Chondrocyte (in vitro differentiated cells): ENCODE measurements at regions not wholly inside any gene's neighbourhood (a gene's known extent, or its start where the extent isn't known, plus 50 kb on each side); places are given as distances from the start of the nearest gene placed in this dataset.
"Not testable (repeated sequence)": the region's sequence is repeated elsewhere in the genome, so short reads cannot be mapped to it uniquely, and the experiment has no call there.

Experiments
- DNase-seq: peaks from one replicate; pipeline ENCODE4 v3.0.0; 2021; ENCODE audit warnings: mixed read lengths, low spot score
- H3K27ac Mint-ChIP-seq: one replicate; pipeline ENCODE4 v1.8.0; 2021; ENCODE audit warnings: mild to moderate bottlenecking, moderate library complexity, mixed read lengths; ENCODE audit not compliant: unreplicated experiment
- H3K27me3 Mint-ChIP-seq: 2 replicates; pipeline ENCODE4 v1.8.0; 2021; ENCODE audit warnings: low read depth, mixed read lengths
- H3K36me3 Mint-ChIP-seq: 2 replicates; pipeline ENCODE4 v1.8.0; 2021; ENCODE audit warnings: low read depth, mixed read lengths
- H3K4me1 Mint-ChIP-seq: 2 replicates; pipeline ENCODE4 v1.8.0; 2021; ENCODE audit warnings: low read depth, mild to moderate bottlenecking, mixed read lengths
- H3K4me3 Mint-ChIP-seq: one replicate; pipeline ENCODE4 v1.8.0; 2021; ENCODE audit warnings: mild to moderate bottlenecking, moderate library complexity, mixed read lengths; ENCODE audit not compliant: unreplicated experiment
- H3K9me3 Mint-ChIP-seq: 2 replicates; pipeline ENCODE4 v1.8.0; 2021; ENCODE audit warnings: low read depth, mixed read lengths
- CTCF ChIP-seq: fragments of 200-600 bp; sonication (generic); IDR thresholded peaks from 2 replicates; pipeline ENCODE4 v1.5.0; 2021; ENCODE audit warnings: antibody characterized with exemption, mild to moderate bottlenecking, moderate library complexity

GRCh38 chr5:113757508-113757907 lies 244.0 kb downstream of the YTHDC2 start:
- Mint-ChIP-seq H3K27ac (no peak overlapping the region), H3K9me3 (no peaks in the 10 kb centered on the region)

GRCh38 chr5:113759505-113759904 lies 246.0 kb downstream of the YTHDC2 start:
- no peak overlapping the region for H3K27ac Mint-ChIP-seq
- no peaks in the 10 kb centered on the region for H3K36me3 Mint-ChIP-seq
- DNase-seq, result no peak
- no peak overlapping the region for H3K4me3 Mint-ChIP-seq
- peaks cover 13% of the 10 kb centered on the region for H3K27me3 Mint-ChIP-seq
- no peak for TF ChIP-seq CTCF
- H3K4me1 Mint-ChIP-seq, result no peaks in the 10 kb centered on the region
- no peaks in the 10 kb centered on the region for H3K9me3 Mint-ChIP-seq

More at GRCh38 chr5:113757508-113757907, 244.0 kb downstream of the YTHDC2 start:
- no peak overlapping the region for H3K4me3 Mint-ChIP-seq
- H3K27me3 Mint-ChIP-seq, result peaks cover 13% of the 10 kb centered on the region
- H3K4me1 Mint-ChIP-seq, result no peaks in the 10 kb centered on the region
- no peak for DNase-seq
- TF ChIP-seq CTCF, result no peak
- no peaks in the 10 kb centered on the region for H3K36me3 Mint-ChIP-seq

GRCh38 chr5:113760486-113760885 lies 247.0 kb downstream of the YTHDC2 start:
- H3K9me3 Mint-ChIP-seq, result peaks cover 2% of the 10 kb centered on the region
- no peaks in the 10 kb centered on the region for H3K4me1 Mint-ChIP-seq
- no peak overlapping the region for H3K4me3 Mint-ChIP-seq
- TF ChIP-seq CTCF, result no peak
- no peaks in the 10 kb centered on the region for H3K36me3 Mint-ChIP-seq
- H3K27ac Mint-ChIP-seq, result no peak overlapping the region
- peaks cover 13% of the 10 kb centered on the region for H3K27me3 Mint-ChIP-seq
- no peak for DNase-seq

GRCh38 chr5:113761594-113761993 lies 248.1 kb downstream of the YTHDC2 start:
- no peak for TF ChIP-seq CTCF
- DNase-seq, result no peak
- H3K4me1 Mint-ChIP-seq, result no peaks in the 10 kb centered on the region
- no peak overlapping the region for H3K27ac Mint-ChIP-seq
- peaks cover 10% of the 10 kb centered on the region for H3K9me3 Mint-ChIP-seq
- peaks cover 13% of the 10 kb centered on the region for H3K27me3 Mint-ChIP-seq
- H3K4me3 Mint-ChIP-seq, result no peak overlapping the region
- no peaks in the 10 kb centered on the region for H3K36me3 Mint-ChIP-seq

GRCh38 chr5:113764382-113764781 lies 250.9 kb downstream of the YTHDC2 start:
- Mint-ChIP-seq H3K4me3 (no peak overlapping the region), H3K36me3 (no peaks in the 10 kb centered on the region)

GRCh38 chr5:113766827-113767226 lies 253.3 kb downstream of the YTHDC2 start:
- H3K27ac Mint-ChIP-seq, H3K4me3 Mint-ChIP-seq, DNase-seq, H3K36me3 Mint-ChIP-seq, H3K4me1 Mint-ChIP-seq, H3K27me3 Mint-ChIP-seq: not testable (repeated sequence)
- H3K9me3 Mint-ChIP-seq, result peaks cover 32% of the 10 kb centered on the region

More at GRCh38 chr5:113764382-113764781, 250.9 kb downstream of the YTHDC2 start:
- Mint-ChIP-seq H3K9me3 (peaks cover 32% of the 10 kb centered on the region), H3K4me1 (no peaks in the 10 kb centered on the region), H3K27me3 (peaks cover 9% of the 10 kb centered on the region), H3K27ac (no peak overlapping the region)
- no peak for DNase-seq
- TF ChIP-seq CTCF, result no peak
